Osteocyte (in vitro differentiated cells): ENCODE measurements at regions not wholly inside any gene's neighbourhood (a gene's known extent, or its start where the extent isn't known, plus 50 kb on each side); places are given as distances from the start of the nearest gene placed in this dataset.

Source experiments
- DNase-seq: peaks from one replicate; pipeline ENCODE4 v3.0.0; 2021; ENCODE audit warnings: mixed read lengths; ENCODE audit not compliant: unreplicated experiment; ENCODE audit errors: extremely low spot score
- H3K27ac Mint-ChIP-seq: one replicate; pipeline ENCODE4 v1.8.0; 2021; ENCODE audit warnings: mild to moderate bottlenecking, mixed read lengths; ENCODE audit not compliant: unreplicated experiment
- H3K27me3 Mint-ChIP-seq: one replicate; pipeline ENCODE4 v1.8.0; 2021; ENCODE audit warnings: mixed read lengths; ENCODE audit not compliant: unreplicated experiment
- H3K36me3 Mint-ChIP-seq: one replicate; pipeline ENCODE4 v1.8.0; 2021; ENCODE audit warnings: mixed read lengths; ENCODE audit not compliant: unreplicated experiment
- H3K4me1 Mint-ChIP-seq: one replicate; pipeline ENCODE4 v1.8.0; 2021; ENCODE audit warnings: mixed read lengths; ENCODE audit not compliant: unreplicated experiment
- H3K4me3 Mint-ChIP-seq: one replicate; pipeline ENCODE4 v1.8.0; 2021; ENCODE audit warnings: mild to moderate bottlenecking, moderate library complexity, mixed read lengths; ENCODE audit not compliant: unreplicated experiment
- H3K9me3 Mint-ChIP-seq: one replicate; pipeline ENCODE4 v1.8.0; 2021; ENCODE audit warnings: mixed read lengths; ENCODE audit not compliant: unreplicated experiment
- CTCF ChIP-seq: fragments of 200-600 bp; sonication (generic); IDR thresholded peaks from 2 replicates; pipeline ENCODE4 v1.5.0; 2021; ENCODE audit warnings: antibody characterized with exemption, mild to moderate bottlenecking, moderate library complexity

DNA sequence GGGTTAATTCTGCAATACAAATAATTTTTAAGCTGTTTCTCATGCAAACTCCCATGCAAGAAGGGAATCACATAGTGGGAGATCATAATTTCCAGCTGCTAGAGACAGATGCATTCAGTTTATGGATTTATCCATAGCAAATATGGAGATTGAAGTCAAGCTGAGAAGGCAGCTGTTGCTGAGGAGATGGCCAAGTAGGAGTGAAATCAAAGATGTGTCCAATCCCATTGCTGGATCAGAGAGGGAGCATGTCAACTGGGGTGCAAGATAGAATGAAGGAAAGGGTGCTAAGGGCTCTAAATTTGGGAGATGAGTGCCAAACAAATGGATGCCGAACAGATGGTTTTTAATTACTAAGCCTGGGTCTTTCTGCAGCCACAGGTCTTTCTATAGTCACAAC lies 504.5 kb downstream of the NFIB start:
- H3K9me3 Mint-ChIP-seq: no peaks in the 10 kb centered on the region
- no peak overlapping the region for H3K4me3 Mint-ChIP-seq
- TF ChIP-seq CTCF: no peak
- peaks cover 3% of the 10 kb centered on the region for H3K4me1 Mint-ChIP-seq
- no peak overlapping the region for H3K27ac Mint-ChIP-seq
- peaks cover 54% of the 10 kb centered on the region for H3K27me3 Mint-ChIP-seq
- no peak for DNase-seq
- H3K36me3 Mint-ChIP-seq: no peaks in the 10 kb centered on the region

DNA sequence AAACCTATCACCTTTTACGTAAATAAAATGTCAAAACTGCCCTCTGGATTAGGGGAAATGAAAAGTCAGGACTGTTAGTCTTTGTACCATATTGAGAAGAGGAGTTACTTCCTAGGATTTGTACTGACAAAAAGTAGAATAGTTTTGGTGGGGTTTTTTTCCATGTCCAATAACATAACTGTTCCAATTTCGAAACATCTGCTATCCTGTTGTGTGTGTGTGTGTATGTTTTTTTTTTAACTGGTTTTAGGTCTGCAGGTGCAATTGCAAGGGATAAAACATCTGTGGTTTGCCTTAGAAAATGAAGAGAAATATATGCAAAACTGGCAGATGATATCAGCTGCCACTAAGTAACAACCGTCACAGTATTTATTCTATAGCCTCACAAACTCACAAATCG lies 506.8 kb downstream of the NFIB start:
- Mint-ChIP-seq H3K27ac (no peak overlapping the region), H3K4me3 (no peak overlapping the region), H3K4me1 (peaks cover 3% of the 10 kb centered on the region), H3K9me3 (no peaks in the 10 kb centered on the region), H3K36me3 (no peaks in the 10 kb centered on the region), H3K27me3 (peaks cover 48% of the 10 kb centered on the region)
- DNase-seq: no peak
- TF ChIP-seq CTCF: no peak

DNA sequence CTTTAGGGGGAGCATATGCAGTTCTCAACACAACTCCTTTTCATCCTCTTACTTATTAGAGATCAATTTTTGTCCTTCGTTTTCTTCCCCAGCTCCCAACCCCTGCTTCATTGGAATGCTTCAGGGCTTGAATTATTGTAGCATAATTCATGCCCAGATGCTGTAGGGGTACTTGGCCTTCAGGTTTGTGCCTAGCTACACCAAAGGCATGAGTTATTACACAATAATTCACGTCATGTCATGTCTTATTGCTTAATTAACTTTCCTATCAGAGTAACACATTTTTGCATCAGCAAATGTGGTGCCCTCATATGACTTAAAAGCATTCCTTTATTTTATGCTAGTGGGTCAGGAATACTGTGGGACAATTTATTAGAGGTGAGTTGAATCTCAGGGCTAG lies 507.2 kb downstream of the NFIB start:
- DNase-seq: no peak
- no peak for TF ChIP-seq CTCF
- H3K9me3 Mint-ChIP-seq: no peaks in the 10 kb centered on the region
- peaks cover 48% of the 10 kb centered on the region for H3K27me3 Mint-ChIP-seq
- no peaks in the 10 kb centered on the region for H3K36me3 Mint-ChIP-seq
- H3K4me3 Mint-ChIP-seq: no peak overlapping the region
- peaks cover 3% of the 10 kb centered on the region for H3K4me1 Mint-ChIP-seq
- no peak overlapping the region for H3K27ac Mint-ChIP-seq

- H3K27ac Mint-ChIP-seq: no peak overlapping the region
- no peak for TF ChIP-seq CTCF
- H3K36me3 Mint-ChIP-seq: no peaks in the 10 kb centered on the region
- no peak for DNase-seq
- no peaks in the 10 kb centered on the region for H3K9me3 Mint-ChIP-seq
- no peak overlapping the region for H3K4me3 Mint-ChIP-seq
- H3K27me3 Mint-ChIP-seq: peaks cover 53% of the 10 kb centered on the region
- no peaks in the 10 kb centered on the region for H3K4me1 Mint-ChIP-seq
These were observed 508.4 kb downstream of the NFIB start for GRCh38 chr9:13805546-13805945.

DNA sequence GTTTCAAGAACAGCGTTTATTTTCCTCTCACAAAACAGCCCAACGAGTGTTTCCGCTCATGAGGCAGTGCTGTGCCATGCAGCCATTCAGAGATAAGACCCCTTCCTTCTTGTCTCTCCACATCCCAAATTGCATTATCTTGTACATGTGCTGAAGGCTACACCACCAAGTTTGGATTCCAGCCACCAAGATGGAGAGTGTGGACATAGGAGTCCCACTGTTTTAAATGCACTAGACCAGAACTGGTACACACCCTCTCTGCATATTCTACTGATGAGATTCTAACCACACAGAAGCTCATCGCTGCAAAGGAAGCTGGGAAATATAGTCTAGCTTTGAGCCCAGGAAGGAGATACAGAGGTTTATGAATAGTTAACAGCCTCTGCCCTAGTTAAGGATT lies 509.4 kb downstream of the NFIB start:
- Mint-ChIP-seq H3K4me3 (no peak overlapping the region), H3K27ac (no peak overlapping the region), H3K27me3 (peaks cover 55% of the 10 kb centered on the region), H3K9me3 (no peaks in the 10 kb centered on the region), H3K36me3 (no peaks in the 10 kb centered on the region), H3K4me1 (no peaks in the 10 kb centered on the region)
- DNase-seq: no peak
- TF ChIP-seq CTCF: no peak
